H1 (cell line): ENCODE measurements at regions not wholly inside any gene's neighbourhood (a gene's known extent, or its start where the extent isn't known, plus 50 kb on each side); places are given as distances from the start of the nearest gene placed in this dataset.

Experiments used
- BACH1 ChIP-seq: IDR thresholded peaks from 2 replicates; pipeline ENCODE4 v1.6.1; 2012; ENCODE audit warnings: low read length, improper control_type of control experiment
- CBX8 ChIP-seq: fragments of 300-800, 300-1000 bp; sonication (generic); IDR thresholded peaks from 2 replicates; pipeline ENCODE4 v1.7.1; 2016; ENCODE audit warnings: low read depth, low read length, borderline replicate concordance
- CHD1 ChIP-seq: IDR thresholded peaks from 2 replicates; pipeline ENCODE4 v1.6.1; 2012; ENCODE audit warnings: low read depth, low read length, improper control_type of control experiment
- HDAC2 ChIP-seq, 2 experiments: fragments of 300-600 bp in 1 of 2; sonication (generic) in 1 of 2; IDR thresholded peaks; 2 replicates each; pipeline ENCODE4 v1.6.1; 2011 to 2012; ENCODE audit warnings: low read depth in 2 of 2, low read length in 2 of 2, mild to moderate bottlenecking in 2 of 2, moderate library complexity in 2 of 2, borderline replicate concordance in 1 of 2, inconsistent platforms in 1 of 2
- MAX ChIP-seq: IDR thresholded peaks from 2 replicates; pipeline ENCODE4 v1.6.1; 2012; ENCODE audit warnings: inconsistent platforms
- NANOG ChIP-seq: IDR thresholded peaks from 2 replicates; pipeline ENCODE4 v1.6.1; 2011; ENCODE audit warnings: low read length, low read depth, mild to moderate bottlenecking, inconsistent platforms; ENCODE audit not compliant: insufficient read depth, poor library complexity, severe bottlenecking
- NRF1 ChIP-seq: IDR thresholded peaks from 2 replicates; pipeline ENCODE4 v1.6.1; 2011; ENCODE audit warnings: mild to moderate bottlenecking, low read depth, low read length, improper control_type of control experiment
- POLR2AphosphoS5 ChIP-seq: IDR thresholded peaks from 2 replicates; pipeline ENCODE4 v1.6.1; 2011; ENCODE audit warnings: low read depth, low read length
- TEAD4 ChIP-seq: IDR thresholded peaks from 2 replicates; pipeline ENCODE4 v1.6.1; 2012; ENCODE audit warnings: low read depth, low read length, inconsistent platforms, mixed read lengths
- TF ChIP-seq, protein P1 (sequence below): fragments of 300-600 bp; sonication (generic); IDR thresholded peaks from 2 replicates; pipeline ENCODE4 v1.7.1; 2012; ENCODE audit warnings: low read length, moderate library complexity, mild to moderate bottlenecking, inconsistent platforms; ENCODE audit not compliant: insufficient replicate concordance
- TF ChIP-seq, protein P2 (sequence below): IDR thresholded peaks from 2 replicates; pipeline ENCODE4 v1.6.1; 2012; ENCODE audit warnings: inconsistent platforms

GRCh38 chr3:13242364-13242737 is 169.1 kb upstream of the IQSEC1 start (continued):
- TF ChIP-seq, protein P1, sequence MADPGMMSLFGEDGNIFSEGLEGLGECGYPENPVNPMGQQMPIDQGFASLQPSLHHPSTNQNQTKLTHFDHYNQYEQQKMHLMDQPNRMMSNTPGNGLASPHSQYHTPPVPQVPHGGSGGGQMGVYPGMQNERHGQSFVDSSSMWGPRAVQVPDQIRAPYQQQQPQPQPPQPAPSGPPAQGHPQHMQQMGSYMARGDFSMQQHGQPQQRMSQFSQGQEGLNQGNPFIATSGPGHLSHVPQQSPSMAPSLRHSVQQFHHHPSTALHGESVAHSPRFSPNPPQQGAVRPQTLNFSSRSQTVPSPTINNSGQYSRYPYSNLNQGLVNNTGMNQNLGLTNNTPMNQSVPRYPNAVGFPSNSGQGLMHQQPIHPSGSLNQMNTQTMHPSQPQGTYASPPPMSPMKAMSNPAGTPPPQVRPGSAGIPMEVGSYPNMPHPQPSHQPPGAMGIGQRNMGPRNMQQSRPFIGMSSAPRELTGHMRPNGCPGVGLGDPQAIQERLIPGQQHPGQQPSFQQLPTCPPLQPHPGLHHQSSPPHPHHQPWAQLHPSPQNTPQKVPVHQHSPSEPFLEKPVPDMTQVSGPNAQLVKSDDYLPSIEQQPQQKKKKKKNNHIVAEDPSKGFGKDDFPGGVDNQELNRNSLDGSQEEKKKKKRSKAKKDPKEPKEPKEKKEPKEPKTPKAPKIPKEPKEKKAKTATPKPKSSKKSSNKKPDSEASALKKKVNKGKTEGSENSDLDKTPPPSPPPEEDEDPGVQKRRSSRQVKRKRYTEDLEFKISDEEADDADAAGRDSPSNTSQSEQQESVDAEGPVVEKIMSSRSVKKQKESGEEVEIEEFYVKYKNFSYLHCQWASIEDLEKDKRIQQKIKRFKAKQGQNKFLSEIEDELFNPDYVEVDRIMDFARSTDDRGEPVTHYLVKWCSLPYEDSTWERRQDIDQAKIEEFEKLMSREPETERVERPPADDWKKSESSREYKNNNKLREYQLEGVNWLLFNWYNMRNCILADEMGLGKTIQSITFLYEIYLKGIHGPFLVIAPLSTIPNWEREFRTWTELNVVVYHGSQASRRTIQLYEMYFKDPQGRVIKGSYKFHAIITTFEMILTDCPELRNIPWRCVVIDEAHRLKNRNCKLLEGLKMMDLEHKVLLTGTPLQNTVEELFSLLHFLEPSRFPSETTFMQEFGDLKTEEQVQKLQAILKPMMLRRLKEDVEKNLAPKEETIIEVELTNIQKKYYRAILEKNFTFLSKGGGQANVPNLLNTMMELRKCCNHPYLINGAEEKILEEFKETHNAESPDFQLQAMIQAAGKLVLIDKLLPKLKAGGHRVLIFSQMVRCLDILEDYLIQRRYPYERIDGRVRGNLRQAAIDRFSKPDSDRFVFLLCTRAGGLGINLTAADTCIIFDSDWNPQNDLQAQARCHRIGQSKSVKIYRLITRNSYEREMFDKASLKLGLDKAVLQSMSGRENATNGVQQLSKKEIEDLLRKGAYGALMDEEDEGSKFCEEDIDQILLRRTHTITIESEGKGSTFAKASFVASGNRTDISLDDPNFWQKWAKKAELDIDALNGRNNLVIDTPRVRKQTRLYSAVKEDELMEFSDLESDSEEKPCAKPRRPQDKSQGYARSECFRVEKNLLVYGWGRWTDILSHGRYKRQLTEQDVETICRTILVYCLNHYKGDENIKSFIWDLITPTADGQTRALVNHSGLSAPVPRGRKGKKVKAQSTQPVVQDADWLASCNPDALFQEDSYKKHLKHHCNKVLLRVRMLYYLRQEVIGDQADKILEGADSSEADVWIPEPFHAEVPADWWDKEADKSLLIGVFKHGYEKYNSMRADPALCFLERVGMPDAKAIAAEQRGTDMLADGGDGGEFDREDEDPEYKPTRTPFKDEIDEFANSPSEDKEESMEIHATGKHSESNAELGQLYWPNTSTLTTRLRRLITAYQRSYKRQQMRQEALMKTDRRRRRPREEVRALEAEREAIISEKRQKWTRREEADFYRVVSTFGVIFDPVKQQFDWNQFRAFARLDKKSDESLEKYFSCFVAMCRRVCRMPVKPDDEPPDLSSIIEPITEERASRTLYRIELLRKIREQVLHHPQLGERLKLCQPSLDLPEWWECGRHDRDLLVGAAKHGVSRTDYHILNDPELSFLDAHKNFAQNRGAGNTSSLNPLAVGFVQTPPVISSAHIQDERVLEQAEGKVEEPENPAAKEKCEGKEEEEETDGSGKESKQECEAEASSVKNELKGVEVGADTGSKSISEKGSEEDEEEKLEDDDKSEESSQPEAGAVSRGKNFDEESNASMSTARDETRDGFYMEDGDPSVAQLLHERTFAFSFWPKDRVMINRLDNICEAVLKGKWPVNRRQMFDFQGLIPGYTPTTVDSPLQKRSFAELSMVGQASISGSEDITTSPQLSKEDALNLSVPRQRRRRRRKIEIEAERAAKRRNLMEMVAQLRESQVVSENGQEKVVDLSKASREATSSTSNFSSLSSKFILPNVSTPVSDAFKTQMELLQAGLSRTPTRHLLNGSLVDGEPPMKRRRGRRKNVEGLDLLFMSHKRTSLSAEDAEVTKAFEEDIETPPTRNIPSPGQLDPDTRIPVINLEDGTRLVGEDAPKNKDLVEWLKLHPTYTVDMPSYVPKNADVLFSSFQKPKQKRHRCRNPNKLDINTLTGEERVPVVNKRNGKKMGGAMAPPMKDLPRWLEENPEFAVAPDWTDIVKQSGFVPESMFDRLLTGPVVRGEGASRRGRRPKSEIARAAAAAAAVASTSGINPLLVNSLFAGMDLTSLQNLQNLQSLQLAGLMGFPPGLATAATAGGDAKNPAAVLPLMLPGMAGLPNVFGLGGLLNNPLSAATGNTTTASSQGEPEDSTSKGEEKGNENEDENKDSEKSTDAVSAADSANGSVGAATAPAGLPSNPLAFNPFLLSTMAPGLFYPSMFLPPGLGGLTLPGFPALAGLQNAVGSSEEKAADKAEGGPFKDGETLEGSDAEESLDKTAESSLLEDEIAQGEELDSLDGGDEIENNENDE: no peak
- TF ChIP-seq CBX8: no peak
- no peak for TF ChIP-seq NANOG
- no peak for TF ChIP-seq MAX
- no peak for TF ChIP-seq TEAD4
- no peak for TF ChIP-seq POLR2AphosphoS5
- TF ChIP-seq BACH1: no peak
- TF ChIP-seq NRF1: no peak
- TF ChIP-seq, protein P2, sequence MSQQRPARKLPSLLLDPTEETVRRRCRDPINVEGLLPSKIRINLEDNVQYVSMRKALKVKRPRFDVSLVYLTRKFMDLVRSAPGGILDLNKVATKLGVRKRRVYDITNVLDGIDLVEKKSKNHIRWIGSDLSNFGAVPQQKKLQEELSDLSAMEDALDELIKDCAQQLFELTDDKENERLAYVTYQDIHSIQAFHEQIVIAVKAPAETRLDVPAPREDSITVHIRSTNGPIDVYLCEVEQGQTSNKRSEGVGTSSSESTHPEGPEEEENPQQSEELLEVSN: no peak
- no peak for TF ChIP-seq CHD1
- TF ChIP-seq HDAC2 (IDR thresholded peaks at IDR 0.05; ENCODE audit: borderline replicate concordance in 1 of 2, low read depth in 2 of 2, low read length in 2 of 2): no peak
